GM18517 (cell line): ENCODE measurements at regions not wholly inside any gene's neighbourhood (a gene's known extent, or its start where the extent isn't known, plus 50 kb on each side); places are given as distances from the start of the nearest gene placed in this dataset.
"Not testable (repeated sequence)": the region's sequence is repeated elsewhere in the genome, so short reads cannot be mapped to it uniquely, and the experiment has no call there.

Source experiments
- ATAC-seq: cut with Tn5 transposase; IDR thresholded peaks from one replicate; pipeline ENCODE4 v1.9.1; 2021; ENCODE audit warnings: mild to moderate bottlenecking, moderate library complexity; ENCODE audit not compliant: unreplicated experiment

GRCh38 chr6:76790881-76791280 is 672.4 kb downstream of the HTR1B start:
- no peak for ATAC-seq

- no peak for ATAC-seq
These were observed 673.1 kb downstream of the HTR1B start for GRCh38 chr6:76790045-76790796.

GRCh38 chr6:76789580-76789979 is 673.7 kb downstream of the HTR1B start:
- ATAC-seq: no peak

DNA sequence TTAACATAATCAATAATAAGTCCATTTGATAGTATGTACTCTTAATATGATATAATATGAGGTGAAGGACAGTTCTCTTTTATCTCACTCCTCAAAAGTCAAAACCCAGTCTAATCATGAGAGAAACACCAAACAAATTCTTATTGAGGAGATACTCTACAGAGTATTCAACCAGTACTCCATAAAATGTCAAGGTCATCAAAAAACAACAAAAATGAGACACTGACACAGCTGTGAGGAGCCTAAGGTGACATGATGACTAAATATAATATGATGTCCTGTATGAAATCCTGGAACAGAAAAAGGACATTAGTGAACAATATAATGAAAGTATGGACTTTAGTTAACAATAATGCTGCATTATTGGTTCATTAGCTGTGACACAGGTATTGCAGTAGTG is 675.1 kb downstream of the HTR1B start:
- ATAC-seq: no peak

- ATAC-seq: no peak
These were observed 684.2 kb downstream of the HTR1B start for GRCh38 chr6:76779068-76779467.

DNA sequence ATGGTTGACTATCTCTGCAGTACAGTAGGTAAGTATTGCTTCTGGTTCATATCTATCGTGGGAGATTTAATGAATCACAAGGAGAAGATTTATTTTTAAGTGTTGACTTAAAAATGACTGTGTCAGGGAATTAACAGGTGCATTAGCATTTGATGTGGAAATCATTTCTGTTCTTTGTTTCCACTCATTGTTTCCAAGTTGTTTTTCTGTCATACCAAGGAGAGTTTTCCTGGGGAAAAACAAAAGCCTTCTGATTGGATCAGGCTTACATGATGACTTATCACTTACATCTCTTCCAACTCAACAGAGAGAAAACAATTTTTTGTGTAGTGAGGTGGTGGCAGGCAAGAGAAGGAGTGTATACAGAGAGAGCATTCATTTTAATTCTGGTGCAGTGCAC is 686.4 kb downstream of the HTR1B start:
- no peak for ATAC-seq

GRCh38 chr6:76774781-76775384 is 688.4 kb downstream of the HTR1B start:
- ATAC-seq: no peak

DNA sequence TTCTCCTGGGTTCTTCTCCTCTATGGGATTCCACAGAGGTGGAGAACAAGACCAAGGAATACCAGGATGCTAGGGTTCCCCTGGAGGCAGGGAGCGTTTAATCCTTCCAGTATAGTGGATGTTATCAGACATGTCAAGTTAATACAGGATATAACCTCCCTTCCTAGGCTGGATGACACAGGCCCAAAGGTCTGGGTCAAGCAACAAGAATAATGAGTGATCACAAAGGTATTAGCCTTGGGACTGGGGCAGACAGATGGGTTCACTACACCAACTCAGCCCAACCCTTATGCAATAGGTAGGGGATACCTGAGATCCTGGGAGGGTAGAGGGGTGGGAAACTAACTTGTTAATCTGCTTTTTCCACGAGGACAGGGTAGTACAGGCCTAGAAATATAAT is 690.3 kb downstream of the HTR1B start:
- ATAC-seq: no peak

- ATAC-seq: no peak
These were observed 692.1 kb downstream of the HTR1B start for GRCh38 chr6:76771059-76771634.

GRCh38 chr6:76770281-76770680 is 693.0 kb downstream of the HTR1B start:
- no peak for ATAC-seq

DNA sequence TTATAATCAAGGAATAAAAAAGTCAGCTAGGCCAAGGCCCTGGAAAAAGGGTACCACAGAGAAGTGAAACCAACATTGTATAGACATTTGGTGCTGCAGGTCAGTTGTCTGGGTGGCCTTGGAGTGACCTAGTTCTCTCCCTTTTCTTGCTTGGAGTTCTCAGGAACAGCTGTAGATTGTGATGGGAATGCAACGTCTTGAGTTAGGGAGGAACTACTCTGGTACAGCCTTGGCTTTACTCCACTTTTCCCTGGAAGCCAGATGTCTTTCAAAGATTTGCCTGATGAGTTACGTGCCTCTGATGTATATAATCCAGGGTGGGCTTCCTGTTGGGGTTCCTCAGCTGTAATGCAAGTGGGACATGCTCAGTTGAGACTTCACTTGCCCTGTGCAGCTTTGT is 694.7 kb downstream of the HTR1B start:
- no peak for ATAC-seq

- ATAC-seq: no peak
These were observed 691.6 kb upstream of the IMPG1 start for GRCh38 chr6:76764057-76764456.

DNA sequence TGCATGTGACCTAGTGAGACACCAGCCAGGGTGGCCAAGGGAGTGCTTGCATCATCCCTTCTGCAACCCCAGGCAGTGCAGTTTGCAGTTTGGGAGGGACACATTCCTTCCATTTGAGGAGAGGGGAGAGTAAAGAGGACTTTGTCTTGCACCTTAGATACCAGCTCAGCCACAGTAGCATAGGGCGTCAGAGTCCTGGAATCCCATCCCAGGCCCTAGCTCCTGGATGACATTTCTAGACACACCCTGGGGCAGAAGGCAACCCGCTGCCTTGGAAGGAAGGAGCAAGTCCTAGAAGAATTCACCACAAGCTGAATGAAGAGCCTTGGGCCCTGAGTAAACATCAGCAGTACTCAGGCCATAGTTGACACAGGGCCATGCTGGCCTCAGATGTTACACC is 680.4 kb upstream of the IMPG1 start:
- ATAC-seq: no peak

GRCh38 chr6:76745388-76745787 is 672.9 kb upstream of the IMPG1 start:
- not testable (repeated sequence) for ATAC-seq

- not testable (repeated sequence) for ATAC-seq
These were observed 671.8 kb upstream of the IMPG1 start for GRCh38 chr6:76744151-76744720.

- ATAC-seq: no peak
These were observed 670.5 kb upstream of the IMPG1 start for GRCh38 chr6:76742919-76743318.

DNA sequence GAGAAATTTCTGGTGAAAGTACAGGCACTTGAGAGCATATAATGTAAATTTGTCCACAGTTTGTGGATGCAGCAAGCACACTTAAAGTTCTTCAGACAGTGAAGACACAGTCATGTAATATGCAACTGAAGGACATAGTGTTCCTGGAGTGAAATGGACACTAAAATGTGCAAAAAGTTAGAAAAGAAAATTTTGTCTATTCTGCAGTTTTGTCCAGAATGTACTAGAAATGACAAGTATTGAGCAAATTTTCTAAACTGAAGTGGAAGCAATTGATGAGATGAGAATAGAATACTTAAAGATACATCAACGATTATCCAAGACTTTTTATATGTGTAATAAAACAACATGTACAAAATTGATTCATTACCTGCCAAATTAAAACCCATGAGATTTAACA is 647.0 kb upstream of the IMPG1 start:
- no peak for ATAC-seq

DNA sequence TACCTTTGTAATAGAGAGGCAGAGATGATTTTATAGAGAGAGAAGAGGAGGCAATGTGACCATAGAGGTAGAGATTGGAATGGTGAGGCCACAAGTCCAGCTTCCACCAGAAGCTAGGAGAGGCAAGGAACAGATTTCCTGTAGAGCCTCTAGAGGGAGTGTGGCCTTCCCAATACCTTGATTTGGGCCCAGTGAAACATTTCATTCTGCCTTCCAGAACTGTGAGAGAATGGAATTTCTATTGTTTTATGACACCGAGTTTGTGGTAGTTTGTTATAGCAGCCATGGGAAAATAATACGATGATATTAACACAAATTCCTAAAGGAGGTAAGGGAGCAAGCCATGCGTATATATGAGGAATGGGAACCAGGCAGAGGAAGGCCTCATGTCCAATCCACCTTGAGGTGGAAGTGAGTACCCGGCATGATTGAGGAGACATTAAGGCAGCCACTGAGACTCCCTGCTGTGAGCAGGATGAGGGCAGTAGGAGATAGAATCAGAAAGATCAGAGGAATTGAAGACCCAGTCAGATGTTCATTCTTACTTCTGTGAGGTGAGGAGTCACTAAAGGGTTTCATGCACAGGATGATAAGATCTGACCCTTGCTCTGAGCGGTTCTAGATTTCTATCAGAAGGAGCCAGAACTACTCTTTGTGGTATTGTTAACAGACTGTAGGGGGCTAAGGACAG is 636.3 kb upstream of the IMPG1 start:
- no peak for ATAC-seq

DNA sequence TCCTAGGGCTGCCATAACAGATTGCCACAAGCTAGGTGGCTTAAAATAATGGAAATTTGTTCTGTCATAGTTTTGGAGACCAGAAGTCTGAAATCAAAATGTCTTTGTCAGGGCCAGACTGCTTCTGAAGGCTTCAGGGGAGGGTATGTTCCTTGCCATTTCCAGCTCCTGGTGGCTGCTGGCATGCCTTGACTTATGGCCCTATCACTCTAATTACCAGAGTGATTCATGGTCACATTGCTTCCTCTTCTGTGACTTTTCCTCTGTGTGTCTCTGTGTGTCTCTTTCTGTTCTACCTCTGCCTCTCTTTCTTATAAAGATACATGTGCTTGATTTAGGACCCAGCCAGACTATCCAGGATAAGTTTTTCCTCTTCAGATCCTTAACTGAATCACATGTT is 635.2 kb upstream of the IMPG1 start:
- ATAC-seq: no peak

- ATAC-seq: no peak
These were observed 634.2 kb upstream of the IMPG1 start for GRCh38 chr6:76706631-76707030.

GRCh38 chr6:76706086-76706485 is 633.6 kb upstream of the IMPG1 start:
- no peak for ATAC-seq
